OCI-LY3 (cell line): ENCODE measurements at regions not wholly inside any gene's neighbourhood (a gene's known extent, or its start where the extent isn't known, plus 50 kb on each side); places are given as distances from the start of the nearest gene placed in this dataset.

Source experiments
- H2AFZ ChIP-seq: fragments of 200-600, 300-600 bp; shearing (Covaris generic); 2 replicates; pipeline ENCODE4 v1.6.0; 2014; ENCODE audit warnings: antibody characterized with exemption, low read depth, low read length
- H3K27ac ChIP-seq: fragments of 200-600, 300-600 bp; sonication (generic); 2 replicates; pipeline ENCODE4 v1.5.1; 2014; ENCODE audit warnings: mild to moderate bottlenecking, low read length, moderate library complexity, mixed read lengths
- H3K27me3 ChIP-seq: fragments of 200-600, 300-600 bp; sonication (generic); 2 replicates; pipeline ENCODE4 v1.6.1; 2014; ENCODE audit warnings: low read depth, low read length, mixed read lengths
- H3K36me3 ChIP-seq: fragments of 200-600, 300-600 bp; sonication (generic); replicated peaks from 2 replicates; pipeline ENCODE3; 2014; ENCODE audit warnings: low read depth, low read length, mixed read lengths
- H3K4me1 ChIP-seq: fragments of 300-600, 200-600 bp; sonication (generic); 2 replicates; pipeline ENCODE4 v1.6.1; 2014; ENCODE audit warnings: low read length, mixed read lengths
- H3K4me2 ChIP-seq: fragments of 200-600, 300-600 bp; sonication (generic); 2 replicates; pipeline ENCODE4 v1.6.1; 2014; ENCODE audit warnings: low read length, mixed read lengths
- H3K4me3 ChIP-seq: fragments of 300-600, 200-600 bp; sonication (generic); 2 replicates; pipeline ENCODE4 v1.5.1; 2014; ENCODE audit warnings: antibody characterized with exemption, mild to moderate bottlenecking, low read length, moderate library complexity
- H3K79me2 ChIP-seq: fragments of 300-600, 200-600 bp; shearing (Covaris generic); 2 replicates; pipeline ENCODE4 v1.6.1; 2014; ENCODE audit warnings: mild to moderate bottlenecking, low read length, mixed read lengths
- H3K9ac ChIP-seq: fragments of 300-600, 200-600 bp; shearing (Covaris generic); 2 replicates; pipeline ENCODE4 v1.6.0; 2014; ENCODE audit warnings: mild to moderate bottlenecking, low read length, moderate library complexity
- H3K9me3 ChIP-seq: fragments of 200-600, 300-600 bp; shearing (Covaris generic); 2 replicates; pipeline ENCODE4 v1.6.1; 2014; ENCODE audit warnings: low read length, mixed read lengths; ENCODE audit not compliant: insufficient read depth
- H4K20me1 ChIP-seq: fragments of 200-600, 300-600 bp; sonication (generic); 2 replicates; pipeline ENCODE4 v1.6.1; 2016; ENCODE audit warnings: low read length, mixed read lengths; ENCODE audit not compliant: insufficient read depth
- EZH2phosphoT487 ChIP-seq: fragments of 200-600 bp; shearing (Covaris generic); IDR thresholded peaks from 2 replicates; pipeline ENCODE4 v1.6.1; 2018; ENCODE audit warnings: antibody characterized with exemption, mixed run types, low read depth
- TF ChIP-seq, protein P1 (sequence below): fragments of 200-600, 300-600 bp; sonication (generic); IDR thresholded peaks from 2 replicates; pipeline ENCODE4 v1.5.1; 2014; ENCODE audit warnings: antibody characterized with exemption, low read length, low read depth

DNA sequence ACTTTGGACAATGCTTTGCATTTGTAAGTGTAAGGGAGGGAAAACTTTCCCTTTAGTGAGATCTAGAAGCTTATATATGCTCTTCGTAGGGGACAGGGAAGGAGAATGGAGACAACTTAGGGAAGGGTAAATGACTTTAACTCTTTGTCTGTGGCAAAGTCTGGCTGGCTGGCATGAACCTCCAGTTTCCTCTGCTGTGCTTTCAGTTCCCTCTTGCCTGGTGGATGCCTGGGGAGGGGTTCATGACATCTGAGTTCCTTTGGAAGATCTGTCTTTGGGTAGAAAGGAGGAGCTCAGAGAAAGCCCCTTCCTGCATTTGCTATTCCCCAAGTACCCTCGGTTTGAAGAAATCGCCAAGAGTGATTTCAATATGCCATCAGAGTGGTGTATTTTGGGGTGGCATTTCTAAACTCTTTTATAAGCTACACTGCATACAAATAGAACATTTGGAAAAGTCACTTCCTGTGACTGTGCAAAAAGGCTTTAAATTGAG, 143.6 kb downstream of the VAPA start:
- Histone ChIP-seq H4K20me1 (no peaks in the 10 kb centered on the region), H2AFZ (no peak overlapping the region), H3K36me3 (no peaks in the 10 kb centered on the region), H3K9me3 (no peaks in the 10 kb centered on the region), H3K4me2 (no peak overlapping the region), H3K4me3 (no peak overlapping the region), H3K4me1 (0 out of 2 replicates have a peak, but pooled peaks cover 6% of the 10 kb centered on the region), H3K27me3 (0 out of 2 replicates have a peak, but pooled peaks cover 3% of the 10 kb centered on the region), H3K27ac (no peak overlapping the region), H3K79me2 (no peaks in the 10 kb centered on the region), H3K9ac (no peak overlapping the region)
- no peak for TF ChIP-seq EZH2phosphoT487
- TF ChIP-seq, protein P1, sequence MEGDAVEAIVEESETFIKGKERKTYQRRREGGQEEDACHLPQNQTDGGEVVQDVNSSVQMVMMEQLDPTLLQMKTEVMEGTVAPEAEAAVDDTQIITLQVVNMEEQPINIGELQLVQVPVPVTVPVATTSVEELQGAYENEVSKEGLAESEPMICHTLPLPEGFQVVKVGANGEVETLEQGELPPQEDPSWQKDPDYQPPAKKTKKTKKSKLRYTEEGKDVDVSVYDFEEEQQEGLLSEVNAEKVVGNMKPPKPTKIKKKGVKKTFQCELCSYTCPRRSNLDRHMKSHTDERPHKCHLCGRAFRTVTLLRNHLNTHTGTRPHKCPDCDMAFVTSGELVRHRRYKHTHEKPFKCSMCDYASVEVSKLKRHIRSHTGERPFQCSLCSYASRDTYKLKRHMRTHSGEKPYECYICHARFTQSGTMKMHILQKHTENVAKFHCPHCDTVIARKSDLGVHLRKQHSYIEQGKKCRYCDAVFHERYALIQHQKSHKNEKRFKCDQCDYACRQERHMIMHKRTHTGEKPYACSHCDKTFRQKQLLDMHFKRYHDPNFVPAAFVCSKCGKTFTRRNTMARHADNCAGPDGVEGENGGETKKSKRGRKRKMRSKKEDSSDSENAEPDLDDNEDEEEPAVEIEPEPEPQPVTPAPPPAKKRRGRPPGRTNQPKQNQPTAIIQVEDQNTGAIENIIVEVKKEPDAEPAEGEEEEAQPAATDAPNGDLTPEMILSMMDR = no peak

DNA sequence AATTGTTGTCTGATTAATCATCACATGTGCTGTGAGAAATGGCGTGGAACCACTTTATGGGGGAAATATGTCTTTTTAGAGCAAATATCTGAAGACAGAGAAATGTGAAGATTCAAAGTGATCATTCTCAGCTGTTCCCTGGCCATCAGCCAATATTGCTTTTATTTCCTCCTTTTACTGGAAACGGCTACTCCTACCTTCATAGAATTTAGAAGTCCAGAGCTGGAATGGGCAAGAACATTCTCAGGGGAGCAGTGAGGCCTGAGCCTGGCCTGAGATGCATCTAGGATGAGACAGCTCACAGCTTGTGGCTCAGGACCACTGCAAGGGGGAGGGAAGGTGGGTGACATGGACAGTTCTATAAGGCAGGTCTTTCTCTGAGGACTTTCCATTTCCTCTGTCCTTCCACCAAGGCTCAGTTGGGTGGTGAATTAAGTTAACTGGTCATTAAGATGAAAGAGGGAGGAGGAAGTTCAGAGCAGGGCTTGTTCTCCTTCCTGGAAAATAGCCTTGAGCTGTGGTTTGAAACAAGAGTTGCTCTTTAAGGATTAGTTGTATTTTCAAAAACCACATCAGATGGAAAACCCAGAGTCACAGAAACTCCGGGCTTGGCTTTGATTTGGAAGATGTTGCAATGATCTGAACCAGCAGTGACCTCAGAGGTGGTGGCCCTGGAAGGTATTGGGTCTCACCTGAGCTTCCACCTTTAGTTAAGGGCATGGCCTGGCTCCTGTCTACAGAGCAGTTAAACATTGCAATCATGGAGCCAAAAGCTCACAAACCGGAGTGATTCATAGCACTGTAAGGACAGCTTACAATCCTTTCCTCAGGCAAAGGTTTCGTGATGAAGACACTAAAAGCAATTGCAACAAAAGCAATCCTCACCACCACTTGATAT, 144.3 kb downstream of the VAPA start:
- Histone ChIP-seq H3K4me1 (0 out of 2 replicates have a peak, but pooled peaks cover 6% of the 10 kb centered on the region), H3K27ac (no peak overlapping the region), H3K27me3 (0 out of 2 replicates have a peak, but pooled peaks cover 3% of the 10 kb centered on the region), H3K4me2 (no peak overlapping the region), H3K9ac (no peak overlapping the region), H3K9me3 (no peaks in the 10 kb centered on the region), H4K20me1 (no peaks in the 10 kb centered on the region), H2AFZ (no peak overlapping the region), H3K36me3 (no peaks in the 10 kb centered on the region), H3K79me2 (no peaks in the 10 kb centered on the region), H3K4me3 (no peak overlapping the region)
- TF ChIP-seq, protein P1 = no peak

DNA sequence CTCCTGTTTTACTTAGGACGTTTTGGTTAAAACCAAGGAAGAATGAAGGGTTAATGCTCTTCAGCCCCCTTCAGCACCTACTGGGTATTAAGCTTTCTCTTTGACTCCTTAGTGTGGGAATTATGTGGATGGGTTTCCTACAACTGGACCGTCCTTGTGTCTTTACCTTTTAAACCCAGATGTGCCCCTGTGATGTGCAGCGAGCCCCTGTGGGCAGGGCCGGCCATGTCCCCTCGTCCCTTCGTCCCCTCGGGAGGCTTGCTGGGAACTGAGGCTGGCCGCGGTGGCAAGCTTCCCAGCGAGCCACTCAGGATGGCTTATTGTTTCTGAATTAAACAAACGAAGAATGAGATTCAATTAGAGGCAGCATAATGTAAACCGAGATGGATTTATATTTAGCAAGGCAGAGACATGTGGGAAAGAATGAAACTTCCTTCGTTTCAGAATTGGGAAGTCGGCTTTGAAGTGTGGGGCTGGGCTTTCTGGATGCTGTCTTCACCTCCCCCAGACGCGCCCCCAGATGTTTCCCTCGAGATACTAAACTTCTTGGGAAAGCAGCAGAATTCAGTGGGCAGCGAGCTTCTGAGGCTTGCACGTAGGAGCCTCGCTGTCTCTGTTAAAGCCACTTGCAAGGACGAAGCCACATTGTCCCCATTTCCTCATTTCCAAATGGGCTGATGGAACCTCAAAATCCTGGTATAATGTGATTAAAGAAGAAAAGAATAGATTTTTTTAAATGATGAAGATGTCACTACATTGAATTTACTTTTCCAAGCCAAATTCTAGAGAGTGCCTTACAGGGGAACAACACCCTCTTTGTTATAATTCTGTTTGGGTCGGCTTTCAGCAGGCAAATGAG, 146.0 kb downstream of the VAPA start:
- TF ChIP-seq, protein P1 = no peak
- no peak for TF ChIP-seq EZH2phosphoT487
- no peak overlapping the region for H3K9ac ChIP-seq
- H3K4me2 ChIP-seq = no peak overlapping the region

DNA sequence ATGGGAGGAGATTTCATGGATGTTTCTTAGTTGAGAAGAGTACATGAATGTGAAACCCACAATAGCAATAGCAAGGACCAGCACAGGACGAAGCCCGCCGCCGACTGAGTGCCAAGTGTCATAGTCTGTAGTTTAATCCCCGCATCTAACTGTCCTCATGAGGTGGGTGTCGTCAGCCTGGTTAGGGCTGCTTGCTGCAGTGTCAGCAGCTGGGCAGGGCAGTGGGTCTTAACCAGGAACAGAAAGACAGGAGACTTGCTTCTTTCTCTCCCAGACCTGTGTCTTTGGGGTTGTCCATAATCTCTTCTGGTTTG, 146.6 kb downstream of the VAPA start:
- 0 out of 2 replicates have a peak, but pooled peaks cover 3% of the 10 kb centered on the region for H3K27me3 ChIP-seq
- no peaks in the 10 kb centered on the region for H3K36me3 ChIP-seq
- no peaks in the 10 kb centered on the region for H3K9me3 ChIP-seq
- no peaks in the 10 kb centered on the region for H3K79me2 ChIP-seq
- no peaks in the 10 kb centered on the region for H4K20me1 ChIP-seq
- TF ChIP-seq, protein P1 = no peak
- no peak for TF ChIP-seq EZH2phosphoT487
- H2AFZ ChIP-seq = no peak overlapping the region
- H3K4me1 ChIP-seq = 0 out of 2 replicates have a peak, but pooled peaks cover 6% of the 10 kb centered on the region
- no peak overlapping the region for H3K4me2 ChIP-seq
- no peak overlapping the region for H3K9ac ChIP-seq
- H3K27ac ChIP-seq = no peak overlapping the region
- no peak overlapping the region for H3K4me3 ChIP-seq

More for the DNA sequence above, 146.0 kb downstream of the VAPA start:
- H3K4me3 ChIP-seq = no peak overlapping the region
- 0 out of 2 replicates have a peak, but pooled peaks cover 3% of the 10 kb centered on the region for H3K27me3 ChIP-seq
- 0 out of 2 replicates have a peak, but pooled peaks cover 6% of the 10 kb centered on the region for H3K4me1 ChIP-seq
- no peak overlapping the region for H2AFZ ChIP-seq
- no peak overlapping the region for H3K27ac ChIP-seq
- H3K36me3 ChIP-seq = no peaks in the 10 kb centered on the region
- no peaks in the 10 kb centered on the region for H3K79me2 ChIP-seq
- no peaks in the 10 kb centered on the region for H3K9me3 ChIP-seq
- no peaks in the 10 kb centered on the region for H4K20me1 ChIP-seq
